Endothelial cell of umbilical vein (primary cell): ENCODE measurements at regions not wholly inside any gene's neighbourhood (a gene's known extent, or its start where the extent isn't known, plus 50 kb on each side); places are given as distances from the start of the nearest gene placed in this dataset.

ENCODE experiments used
- EZH2 ChIP-seq: IDR thresholded peaks from 2 replicates; pipeline ENCODE4 v1.6.1; 2012; ENCODE audit warnings: borderline replicate concordance, low read depth, mild to moderate bottlenecking, moderate library complexity, low read length, inconsistent platforms; ENCODE audit not compliant: severe bottlenecking
- FOS ChIP-seq: IDR thresholded peaks from 2 replicates; pipeline ENCODE4 v1.6.1; 2011; ENCODE audit warnings: mild to moderate bottlenecking, low read length, moderate library complexity, borderline replicate concordance; ENCODE audit not compliant: insufficient read depth
- GATA2 ChIP-seq: IDR thresholded peaks from 2 replicates; pipeline ENCODE4 v1.7.0; 2011; ENCODE audit warnings: low read depth, mild to moderate bottlenecking, moderate library complexity, mixed read lengths, low read length; ENCODE audit not compliant: insufficient read length, insufficient read depth
- JUN ChIP-seq: IDR thresholded peaks from 2 replicates; pipeline ENCODE4 v1.6.1; 2011; ENCODE audit warnings: borderline replicate concordance, low read depth; ENCODE audit not compliant: insufficient read length, insufficient read depth
- MYC ChIP-seq: IDR thresholded peaks from one replicate; pipeline ENCODE4 v1.6.1; 2011; ENCODE audit warnings: mild to moderate bottlenecking, low read depth, low read length
- POLR2A ChIP-seq: IDR thresholded peaks from 2 replicates; pipeline ENCODE4 v1.6.1; 2012; ENCODE audit warnings: low read depth, mild to moderate bottlenecking, control low read depth, low read length
- POLR2AphosphoS5 ChIP-seq: IDR thresholded peaks from 2 replicates; pipeline ENCODE4 v1.6.1; 2012; ENCODE audit warnings: low read depth, mild to moderate bottlenecking, control low read depth, low read length, moderate library complexity; ENCODE audit not compliant: insufficient read depth
- TF ChIP-seq, protein P1 (sequence below), 2 donors: IDR thresholded peaks; 1 replicate in 1 of 2; 2 replicates in 1 of 2; pipeline ENCODE4 v1.5.1; 2011; ENCODE audit warnings: low read length in 2 of 2, mild to moderate bottlenecking in 2 of 2, moderate library complexity in 2 of 2, control low read depth in 1 of 2, inconsistent platforms in 1 of 2, low read depth in 1 of 2; ENCODE audit not compliant: insufficient read depth in 1 of 2; ENCODE audit errors: extremely low read depth in 1 of 2
- TF ChIP-seq, protein P2 (sequence below): IDR thresholded peaks from 2 replicates; pipeline ENCODE4 v1.6.1; 2011; ENCODE audit not compliant: insufficient read depth, insufficient read length

DNA sequence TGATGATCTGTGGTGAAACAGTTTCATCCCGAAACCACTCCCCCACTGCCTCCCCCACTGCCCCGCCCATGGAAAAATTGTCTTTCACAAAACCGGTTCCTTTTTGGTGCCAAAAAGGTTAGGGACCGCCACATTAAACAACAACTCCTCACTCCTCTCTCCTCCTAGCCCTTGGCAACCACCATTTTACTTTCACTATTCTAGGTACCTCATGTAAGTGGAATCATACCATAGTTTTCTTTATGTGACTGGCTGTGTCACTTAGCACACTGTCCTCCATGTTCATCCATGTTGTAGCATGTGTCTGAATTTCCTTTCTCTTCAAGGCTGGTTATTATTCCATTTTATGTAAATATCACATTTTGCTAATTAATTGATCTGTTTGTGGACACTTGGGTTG lies 99.3 kb downstream of the UTRN start:
- TF ChIP-seq, protein P1, sequence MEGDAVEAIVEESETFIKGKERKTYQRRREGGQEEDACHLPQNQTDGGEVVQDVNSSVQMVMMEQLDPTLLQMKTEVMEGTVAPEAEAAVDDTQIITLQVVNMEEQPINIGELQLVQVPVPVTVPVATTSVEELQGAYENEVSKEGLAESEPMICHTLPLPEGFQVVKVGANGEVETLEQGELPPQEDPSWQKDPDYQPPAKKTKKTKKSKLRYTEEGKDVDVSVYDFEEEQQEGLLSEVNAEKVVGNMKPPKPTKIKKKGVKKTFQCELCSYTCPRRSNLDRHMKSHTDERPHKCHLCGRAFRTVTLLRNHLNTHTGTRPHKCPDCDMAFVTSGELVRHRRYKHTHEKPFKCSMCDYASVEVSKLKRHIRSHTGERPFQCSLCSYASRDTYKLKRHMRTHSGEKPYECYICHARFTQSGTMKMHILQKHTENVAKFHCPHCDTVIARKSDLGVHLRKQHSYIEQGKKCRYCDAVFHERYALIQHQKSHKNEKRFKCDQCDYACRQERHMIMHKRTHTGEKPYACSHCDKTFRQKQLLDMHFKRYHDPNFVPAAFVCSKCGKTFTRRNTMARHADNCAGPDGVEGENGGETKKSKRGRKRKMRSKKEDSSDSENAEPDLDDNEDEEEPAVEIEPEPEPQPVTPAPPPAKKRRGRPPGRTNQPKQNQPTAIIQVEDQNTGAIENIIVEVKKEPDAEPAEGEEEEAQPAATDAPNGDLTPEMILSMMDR (IDR thresholded peaks at IDR 0.05; ENCODE audit: extremely low read depth in 1 of 2, insufficient read depth in 1 of 2, low read depth in 1 of 2, low read length in 2 of 2): no peak
- TF ChIP-seq FOS: no peak
- TF ChIP-seq JUN: no peak
- TF ChIP-seq POLR2AphosphoS5: no peak
- no peak for TF ChIP-seq POLR2A
- no peak for TF ChIP-seq EZH2
- TF ChIP-seq, protein P2, sequence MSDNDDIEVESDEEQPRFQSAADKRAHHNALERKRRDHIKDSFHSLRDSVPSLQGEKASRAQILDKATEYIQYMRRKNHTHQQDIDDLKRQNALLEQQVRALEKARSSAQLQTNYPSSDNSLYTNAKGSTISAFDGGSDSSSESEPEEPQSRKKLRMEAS: no peak
- TF ChIP-seq MYC: no peak
- no peak for TF ChIP-seq GATA2
